ENCODE measurements at regions not wholly inside any gene's neighbourhood (a gene's known extent, or its start where the extent isn't known, plus 50 kb on each side); places are given as distances from the start of the nearest gene placed in this dataset.
"Not testable (repeated sequence)": the region's sequence is repeated elsewhere in the genome, so short reads cannot be mapped to it uniquely, and the experiment has no call there.

- no peak for FAIRE-seq
Measured at GRCh38 chr9:115411993-115412452, 294.1 kb upstream of the TNC start.

DNA sequence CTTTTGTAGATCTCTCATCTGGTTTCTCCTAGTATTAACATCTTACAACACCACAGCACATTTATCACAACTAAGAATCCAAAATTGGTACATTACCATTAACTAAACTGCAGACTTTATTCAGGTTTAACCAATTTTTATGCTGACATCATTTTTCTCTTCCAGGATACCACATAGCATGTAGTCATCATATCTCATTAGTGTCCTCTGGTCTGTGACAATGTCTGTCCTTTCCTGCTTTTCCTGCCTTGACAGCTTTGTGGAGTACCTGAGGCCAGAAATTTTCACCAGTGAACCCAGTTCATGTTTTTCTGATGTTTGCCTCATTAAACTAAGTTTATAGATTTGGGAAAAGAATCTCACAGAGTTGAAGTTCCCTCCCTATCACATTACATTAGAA is 294.7 kb upstream of the TNC start:
- FAIRE-seq = no peak

DNA sequence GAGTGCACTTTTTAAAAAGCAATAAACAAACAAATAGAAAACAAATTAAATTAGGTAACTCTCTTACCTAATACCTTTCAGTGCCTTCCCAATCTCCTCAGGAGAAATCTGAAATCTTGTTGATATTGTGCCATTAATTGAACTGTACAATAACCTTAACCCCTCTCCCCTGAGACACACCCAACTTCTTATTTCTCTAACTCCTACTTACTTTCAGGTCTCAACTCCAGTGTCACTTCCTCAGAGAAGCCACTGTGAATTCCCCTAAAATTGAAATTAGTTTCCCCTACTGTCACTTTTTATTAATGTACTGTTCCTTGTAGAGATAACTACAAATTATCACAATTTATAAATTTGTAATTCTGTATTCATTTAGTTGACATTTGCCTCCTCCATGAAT is 295.3 kb upstream of the TNC start:
- no peak for FAIRE-seq

DNA sequence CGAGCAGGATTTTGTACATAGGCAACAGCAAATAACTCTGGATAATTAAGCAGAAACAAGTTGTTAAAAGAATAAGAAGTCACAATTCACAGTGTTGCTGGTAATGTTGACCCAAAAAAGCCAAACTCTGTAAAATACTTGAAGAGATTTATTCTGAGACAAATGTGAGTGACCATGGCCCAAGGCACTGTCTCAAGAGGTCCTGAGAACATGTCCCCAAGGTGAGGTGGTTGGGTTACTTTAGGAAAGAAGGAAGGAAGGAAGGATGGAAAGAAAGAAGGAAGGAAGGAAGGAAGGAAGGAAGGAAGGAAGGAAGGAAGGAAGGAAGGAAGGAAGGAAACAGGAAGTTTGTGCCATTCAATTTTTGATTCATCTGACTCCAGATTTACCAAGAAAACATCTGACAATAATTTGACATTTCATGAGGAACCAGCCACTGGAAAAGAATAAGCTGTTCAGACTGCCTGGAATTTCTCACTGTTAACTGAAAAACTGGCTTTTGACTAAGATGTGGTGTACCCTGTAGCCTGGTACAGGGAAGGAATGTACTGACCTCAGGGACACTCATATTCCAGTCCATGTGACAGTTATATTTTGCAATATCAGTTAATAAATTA is 295.9 kb upstream of the TNC start:
- no peak for FAIRE-seq

GRCh38 chr9:115414561-115414960 is 296.6 kb upstream of the TNC start:
- FAIRE-seq = no peak

- FAIRE-seq = no peak
Measured at GRCh38 chr9:115415450-115415849, 297.5 kb upstream of the TNC start.

GRCh38 chr9:115416299-115416698 is 298.3 kb upstream of the TNC start:
- FAIRE-seq = no peak

DNA sequence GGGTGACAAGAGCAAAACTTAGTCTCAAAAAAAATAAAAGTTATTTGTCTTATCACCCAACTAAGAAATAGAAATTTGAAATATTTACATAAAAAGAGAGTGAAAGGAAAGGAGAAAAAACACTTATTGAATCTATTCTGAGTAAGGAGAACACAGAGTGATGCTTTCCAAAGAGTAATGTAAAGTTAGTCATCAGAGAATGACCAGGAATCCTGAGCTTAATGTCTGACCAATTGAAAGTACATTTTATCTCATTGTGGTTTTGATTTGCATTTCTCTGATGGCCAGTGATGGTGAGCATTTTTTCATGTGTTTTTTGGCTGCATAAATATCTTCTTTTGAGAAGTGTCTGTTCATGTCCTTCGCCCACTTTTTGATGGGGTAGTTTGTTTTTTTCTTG is 300.2 kb upstream of the TNC start:
- FAIRE-seq = not testable (repeated sequence)

- FAIRE-seq = no peak
Measured at GRCh38 chr9:115422932-115423440, 305.0 kb upstream of the TNC start.

DNA sequence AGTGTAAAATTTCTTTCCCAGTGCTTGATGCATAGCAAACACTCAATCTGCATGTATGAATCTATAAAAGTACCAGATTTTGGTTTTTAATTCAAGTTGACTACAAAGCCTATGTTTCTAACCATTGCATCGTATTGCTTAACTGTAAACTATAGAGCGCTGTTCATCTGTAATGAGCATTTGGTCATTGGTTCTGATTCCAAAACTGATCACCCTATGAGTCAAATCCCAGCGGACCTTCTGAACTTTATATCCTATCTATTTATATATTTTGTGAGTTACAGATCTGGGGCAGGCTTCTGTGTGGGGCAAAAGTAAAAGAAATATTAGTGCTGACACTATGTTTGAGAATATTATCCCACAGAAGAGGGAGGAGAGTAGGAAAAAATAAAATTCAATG is 305.7 kb upstream of the TNC start:
- no peak for FAIRE-seq

- no peak for FAIRE-seq
Measured at GRCh38 chr9:115425601-115426000, 307.6 kb upstream of the TNC start.

- no peak for FAIRE-seq
Measured at GRCh38 chr9:115437418-115437817, 319.5 kb upstream of the TNC start.

DNA sequence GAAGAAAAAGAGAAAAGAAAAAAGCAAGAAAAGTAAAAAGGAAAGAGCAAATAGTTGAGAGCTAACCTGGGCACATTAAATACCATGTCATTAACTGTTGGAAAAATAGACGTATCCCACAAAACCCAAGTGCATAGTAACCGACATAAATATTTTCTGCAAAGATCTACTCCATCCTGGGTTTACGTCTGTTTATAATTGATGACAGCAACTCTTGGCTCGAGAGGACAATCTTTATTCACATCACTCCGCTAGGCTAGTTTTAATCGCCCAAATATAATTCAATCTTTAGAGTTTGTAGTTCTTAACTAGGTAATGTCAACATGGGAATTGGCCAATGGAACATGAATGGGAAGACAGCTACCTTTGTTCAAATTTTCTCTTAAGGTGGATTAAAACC is 321.7 kb upstream of the TNC start:
- no peak for FAIRE-seq

- no peak for FAIRE-seq
Measured at GRCh38 chr9:115442054-115442453, 324.1 kb upstream of the TNC start.

DNA sequence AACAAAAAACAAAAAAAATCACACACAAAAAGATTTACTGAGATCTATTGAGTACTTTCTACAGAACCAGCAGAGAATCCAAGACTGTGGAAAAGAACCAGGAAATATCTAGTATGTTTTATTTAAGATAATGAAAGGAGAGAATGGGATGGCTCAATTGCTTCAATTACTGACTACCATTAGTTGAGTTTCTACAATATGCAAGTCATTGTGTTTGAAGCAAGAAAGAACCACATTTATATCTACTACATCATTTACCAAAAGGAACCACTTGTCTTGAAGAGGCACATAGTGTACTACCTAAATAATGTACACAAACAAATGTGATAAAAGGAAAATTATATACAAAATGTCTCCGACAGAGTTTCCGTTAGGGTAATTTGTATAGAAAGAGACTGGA is 325.9 kb upstream of the TNC start:
- FAIRE-seq = no peak

GRCh38 chr9:115444959-115445358 is 327.0 kb upstream of the TNC start:
- no peak for FAIRE-seq

DNA sequence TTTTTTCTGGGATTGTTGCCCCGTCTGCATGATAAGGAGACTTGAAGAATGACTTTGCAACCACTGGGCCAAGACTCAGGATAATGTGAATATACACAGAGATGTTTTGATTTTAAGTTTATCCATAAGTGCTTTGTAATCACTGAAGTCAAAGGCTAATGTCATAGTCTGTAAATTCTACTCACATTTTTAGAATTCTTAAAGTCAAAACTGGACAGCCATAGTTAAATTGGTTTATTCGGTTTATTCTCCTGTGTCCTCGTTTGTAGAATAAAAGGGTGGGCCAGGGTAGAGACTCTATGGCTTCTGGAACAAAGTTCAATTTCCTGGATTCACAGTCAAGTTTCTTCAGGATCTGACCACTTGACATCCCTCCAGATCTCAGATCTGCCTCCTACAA is 327.7 kb upstream of the TNC start:
- no peak for FAIRE-seq

DNA sequence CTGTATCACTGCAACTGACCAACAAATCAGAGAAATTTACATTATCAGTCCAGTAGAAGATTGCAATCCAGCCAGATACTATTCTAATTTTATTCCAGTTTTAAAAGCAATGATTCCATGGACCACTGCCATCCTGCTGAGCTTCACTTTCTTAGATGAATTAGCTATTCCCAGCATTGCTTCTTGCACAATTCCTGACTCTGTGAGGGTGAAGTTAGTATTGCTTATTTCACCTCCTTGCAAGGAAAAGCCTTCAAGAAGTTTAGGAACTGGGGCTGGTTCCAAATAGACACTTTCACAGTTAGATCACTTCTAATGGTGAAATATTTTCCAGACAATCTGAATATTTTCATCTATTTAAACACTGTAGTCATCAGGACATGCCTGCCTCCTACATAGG is 338.6 kb upstream of the TNC start:
- FAIRE-seq = no peak

DNA sequence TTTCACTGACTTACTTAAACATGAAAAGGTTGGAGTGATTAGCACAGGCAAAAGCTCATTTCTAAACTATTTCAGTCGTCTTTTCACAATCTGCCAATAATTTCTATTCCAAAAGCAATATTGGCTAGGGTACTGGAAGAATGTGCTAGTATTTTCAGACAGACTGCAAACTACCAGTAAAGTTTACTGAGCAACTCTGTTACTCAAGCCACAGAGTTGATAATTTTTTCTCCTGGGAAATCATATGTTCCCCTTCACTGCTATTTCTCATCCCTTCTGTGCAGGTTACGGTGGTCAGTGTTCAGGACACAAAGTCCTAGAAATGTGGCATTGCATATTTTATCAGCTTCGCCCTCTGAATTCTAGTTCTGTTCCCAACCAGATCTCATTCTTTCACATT is 343.3 kb upstream of the TNC start:
- no peak for FAIRE-seq

- no peak for FAIRE-seq
Measured at GRCh38 chr9:115462623-115463022, 344.7 kb upstream of the TNC start.

- no peak for FAIRE-seq
Measured at GRCh38 chr9:115466756-115467155, 348.8 kb upstream of the TNC start.

DNA sequence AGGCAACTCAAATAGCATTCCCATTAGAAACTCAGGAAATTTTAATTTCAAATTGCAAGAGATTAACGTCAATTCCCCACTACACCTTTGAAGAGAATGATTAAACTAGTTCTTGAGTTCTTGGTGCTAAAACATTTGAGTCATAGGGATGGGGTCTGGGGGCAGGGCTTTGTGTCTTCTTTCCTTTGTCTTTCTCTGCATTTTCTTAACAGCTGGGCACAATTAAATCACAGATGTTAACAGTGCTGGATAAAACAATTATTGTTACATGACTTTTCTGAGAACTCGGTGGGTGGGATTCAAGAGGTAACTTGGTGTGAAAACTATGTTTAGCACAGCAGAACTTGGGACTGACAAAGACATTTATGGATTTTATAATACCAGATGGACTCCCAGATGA is 351.9 kb upstream of the TNC start:
- FAIRE-seq = no peak

DNA sequence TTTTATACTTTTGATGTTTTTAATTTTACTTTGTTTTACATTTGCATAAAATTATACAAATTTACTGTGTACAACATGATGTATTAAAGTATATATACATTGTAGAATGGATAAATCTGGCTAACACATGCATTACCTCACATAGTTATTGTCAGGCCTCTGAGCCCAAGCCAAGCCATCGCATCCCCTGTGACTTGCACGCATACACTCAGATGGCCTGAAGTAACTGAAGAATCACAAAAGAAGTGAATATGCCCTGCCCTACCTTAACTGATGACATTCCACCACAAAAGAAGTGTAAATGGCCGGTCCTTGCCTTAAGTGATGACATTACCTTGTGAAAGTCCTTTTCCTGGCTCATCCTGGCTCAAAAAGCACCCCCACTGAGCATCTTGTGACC is 355.1 kb upstream of the TNC start:
- FAIRE-seq = not testable (repeated sequence)

- FAIRE-seq = no peak
Measured at GRCh38 chr9:115481769-115482168, 363.8 kb upstream of the TNC start.

DNA sequence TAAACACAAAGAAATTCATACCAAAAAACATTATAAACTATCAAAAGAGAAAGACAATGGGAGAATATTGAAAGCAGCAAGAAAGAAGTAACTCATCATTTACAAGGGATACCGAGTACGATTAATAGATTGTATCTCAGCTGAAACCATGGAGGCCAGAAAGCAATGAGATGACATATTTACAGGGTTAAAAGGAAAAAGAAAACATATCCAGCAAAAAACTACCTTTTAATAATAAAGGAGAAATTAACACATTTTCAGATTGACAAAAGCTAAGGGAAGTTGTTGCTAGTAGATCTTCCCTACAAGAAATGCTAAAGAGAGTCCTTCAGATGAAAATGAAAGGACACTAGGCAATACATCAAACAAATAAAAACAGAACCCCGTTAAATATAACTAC is 364.8 kb upstream of the TNC start:
- FAIRE-seq = no peak
